ENCODE measurements at regions not wholly inside any gene's neighbourhood (a gene's known extent, or its start where the extent isn't known, plus 50 kb on each side); places are given as distances from the start of the nearest gene placed in this dataset.

DNA sequence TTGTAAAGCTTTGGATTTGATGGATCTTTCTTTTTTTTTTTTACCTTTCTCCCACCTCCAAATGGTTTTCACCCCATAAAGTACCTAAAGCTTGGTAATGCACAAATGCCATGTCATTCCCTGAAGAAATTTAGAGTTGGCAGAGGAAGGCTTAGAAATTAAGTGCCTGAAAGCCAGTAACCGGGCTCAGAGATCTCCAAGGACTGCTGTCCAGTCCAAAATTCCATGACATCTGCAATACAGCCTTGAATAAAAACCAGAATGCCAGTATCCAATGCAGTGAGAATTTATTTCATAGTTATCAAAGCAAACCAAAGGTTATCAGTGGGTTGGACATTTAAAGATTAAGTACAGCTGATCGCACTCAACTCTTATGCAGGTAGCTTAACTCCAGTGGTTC is 209.9 kb upstream of the RBBP8 start:
- TF ChIP-seq, protein P1, sequence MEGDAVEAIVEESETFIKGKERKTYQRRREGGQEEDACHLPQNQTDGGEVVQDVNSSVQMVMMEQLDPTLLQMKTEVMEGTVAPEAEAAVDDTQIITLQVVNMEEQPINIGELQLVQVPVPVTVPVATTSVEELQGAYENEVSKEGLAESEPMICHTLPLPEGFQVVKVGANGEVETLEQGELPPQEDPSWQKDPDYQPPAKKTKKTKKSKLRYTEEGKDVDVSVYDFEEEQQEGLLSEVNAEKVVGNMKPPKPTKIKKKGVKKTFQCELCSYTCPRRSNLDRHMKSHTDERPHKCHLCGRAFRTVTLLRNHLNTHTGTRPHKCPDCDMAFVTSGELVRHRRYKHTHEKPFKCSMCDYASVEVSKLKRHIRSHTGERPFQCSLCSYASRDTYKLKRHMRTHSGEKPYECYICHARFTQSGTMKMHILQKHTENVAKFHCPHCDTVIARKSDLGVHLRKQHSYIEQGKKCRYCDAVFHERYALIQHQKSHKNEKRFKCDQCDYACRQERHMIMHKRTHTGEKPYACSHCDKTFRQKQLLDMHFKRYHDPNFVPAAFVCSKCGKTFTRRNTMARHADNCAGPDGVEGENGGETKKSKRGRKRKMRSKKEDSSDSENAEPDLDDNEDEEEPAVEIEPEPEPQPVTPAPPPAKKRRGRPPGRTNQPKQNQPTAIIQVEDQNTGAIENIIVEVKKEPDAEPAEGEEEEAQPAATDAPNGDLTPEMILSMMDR (IDR thresholded peaks at IDR 0.05), result no peak
- no peak for TF ChIP-seq POLR2A (IDR thresholded peaks at IDR 0.05)

All from adrenal gland (tissue), 5 donors.